ENCODE measurements at regions not wholly inside any gene's neighbourhood (a gene's known extent, or its start where the extent isn't known, plus 50 kb on each side); places are given as distances from the start of the nearest gene placed in this dataset.

DNA sequence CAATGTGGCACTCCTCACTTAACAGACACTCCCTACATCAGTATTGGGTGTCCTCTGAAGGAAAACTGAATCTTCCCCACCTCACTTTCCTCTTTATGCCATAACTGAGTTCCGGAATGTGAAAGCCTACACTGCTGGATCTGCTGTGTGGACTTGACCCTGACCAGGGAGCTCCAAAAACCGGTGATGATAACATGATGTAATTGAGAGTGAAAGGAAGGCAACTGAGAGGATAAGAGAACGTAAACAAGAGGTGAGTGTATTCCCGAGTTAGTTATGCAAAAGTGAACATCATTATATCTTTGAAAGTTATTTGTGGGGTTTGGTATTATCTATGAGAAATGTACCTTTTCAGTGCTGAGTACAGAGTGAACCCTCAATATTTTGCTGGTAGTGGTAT, 1794.8 kb downstream of the MRPL39 start:
- TF ChIP-seq, protein P1, sequence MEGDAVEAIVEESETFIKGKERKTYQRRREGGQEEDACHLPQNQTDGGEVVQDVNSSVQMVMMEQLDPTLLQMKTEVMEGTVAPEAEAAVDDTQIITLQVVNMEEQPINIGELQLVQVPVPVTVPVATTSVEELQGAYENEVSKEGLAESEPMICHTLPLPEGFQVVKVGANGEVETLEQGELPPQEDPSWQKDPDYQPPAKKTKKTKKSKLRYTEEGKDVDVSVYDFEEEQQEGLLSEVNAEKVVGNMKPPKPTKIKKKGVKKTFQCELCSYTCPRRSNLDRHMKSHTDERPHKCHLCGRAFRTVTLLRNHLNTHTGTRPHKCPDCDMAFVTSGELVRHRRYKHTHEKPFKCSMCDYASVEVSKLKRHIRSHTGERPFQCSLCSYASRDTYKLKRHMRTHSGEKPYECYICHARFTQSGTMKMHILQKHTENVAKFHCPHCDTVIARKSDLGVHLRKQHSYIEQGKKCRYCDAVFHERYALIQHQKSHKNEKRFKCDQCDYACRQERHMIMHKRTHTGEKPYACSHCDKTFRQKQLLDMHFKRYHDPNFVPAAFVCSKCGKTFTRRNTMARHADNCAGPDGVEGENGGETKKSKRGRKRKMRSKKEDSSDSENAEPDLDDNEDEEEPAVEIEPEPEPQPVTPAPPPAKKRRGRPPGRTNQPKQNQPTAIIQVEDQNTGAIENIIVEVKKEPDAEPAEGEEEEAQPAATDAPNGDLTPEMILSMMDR (conservative IDR thresholded peaks at IDR 0.05; ENCODE audit: low read length) = no peak
- TF ChIP-seq EZH2phosphoT487 (IDR thresholded peaks at IDR 0.05; ENCODE audit: borderline replicate concordance) = no peak

Measured in Loucy (cell line).